NCI-H1930 (cell line): ENCODE measurements at regions not wholly inside any gene's neighbourhood (a gene's known extent, or its start where the extent isn't known, plus 50 kb on each side); places are given as distances from the start of the nearest gene placed in this dataset.
"Not testable (repeated sequence)": the region's sequence is repeated elsewhere in the genome, so short reads cannot be mapped to it uniquely, and the experiment has no call there.

Source experiments
- DNase-seq, 2 experiments: peaks; one replicate each; lab custom pipeline; 2025; lab: John Stamatoyannopoulos, UW

DNA sequence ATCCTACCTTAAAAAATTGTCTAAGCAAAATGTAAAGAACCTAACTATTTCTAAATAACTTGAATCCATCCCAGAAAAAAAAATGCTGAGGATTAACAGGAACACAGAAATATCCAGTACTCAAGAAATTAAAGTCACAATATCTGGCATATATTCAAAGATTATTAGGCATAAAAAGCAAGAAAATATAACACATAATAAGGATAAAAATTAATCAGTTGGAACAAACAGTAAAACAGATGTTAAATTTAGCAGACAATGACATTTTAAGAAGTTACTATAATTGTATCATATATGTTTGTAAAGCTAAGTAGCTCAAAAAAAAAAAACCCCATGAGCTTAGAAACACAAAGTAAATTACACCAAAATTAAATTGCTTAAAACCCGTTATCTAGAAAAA lies 427.4 kb upstream of the GYPC start:
- DNase-seq, result no peak

DNA sequence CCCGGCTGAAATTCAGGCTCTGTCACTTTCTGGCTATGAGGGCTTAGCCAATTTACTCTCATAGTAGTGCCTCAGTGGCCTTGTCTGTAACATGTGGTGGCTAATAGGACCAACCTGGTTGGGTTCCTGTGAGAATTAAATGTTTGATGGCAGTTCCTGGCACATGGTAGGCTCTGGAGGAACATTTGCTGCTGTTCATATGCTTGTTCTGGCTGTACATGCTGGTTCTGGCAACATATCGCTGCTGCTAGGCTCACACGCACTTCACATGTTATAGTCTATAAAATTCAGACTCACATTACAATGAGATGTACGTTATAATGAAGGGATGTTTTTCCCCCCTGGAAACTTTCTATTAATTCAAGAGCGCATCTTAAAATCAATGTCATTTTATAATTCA lies 417.7 kb upstream of the GYPC start:
- no peak for DNase-seq

DNA sequence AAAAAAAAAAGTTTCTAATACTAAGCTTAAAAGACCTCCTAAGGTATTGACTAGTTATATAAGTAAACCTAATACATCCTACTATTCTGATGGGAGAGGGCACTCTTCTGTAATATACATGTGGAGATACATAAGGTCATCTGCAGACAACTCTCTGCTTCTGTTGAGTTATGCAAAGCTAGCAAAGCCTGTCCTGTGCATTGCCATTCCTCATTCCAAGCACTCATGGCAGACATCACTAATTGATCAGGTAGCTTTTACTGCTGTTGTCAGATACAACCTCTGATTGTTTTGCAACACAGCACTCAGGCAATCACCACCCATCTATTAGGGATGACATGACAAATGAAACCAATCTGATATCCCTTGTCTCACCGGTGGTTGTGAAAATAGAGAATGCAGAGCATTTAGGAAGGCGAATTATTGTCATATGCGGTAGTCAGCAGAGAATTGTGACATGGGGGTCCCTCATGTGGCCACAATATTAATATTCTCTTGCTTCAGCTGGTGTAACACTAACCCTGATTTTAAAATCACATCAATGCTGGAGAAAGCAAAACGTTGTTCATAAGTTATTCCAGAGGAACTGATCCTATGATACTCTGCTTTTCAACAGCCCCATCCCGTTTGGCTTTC lies 416.5 kb upstream of the GYPC start:
- DNase-seq, result no peak

DNA sequence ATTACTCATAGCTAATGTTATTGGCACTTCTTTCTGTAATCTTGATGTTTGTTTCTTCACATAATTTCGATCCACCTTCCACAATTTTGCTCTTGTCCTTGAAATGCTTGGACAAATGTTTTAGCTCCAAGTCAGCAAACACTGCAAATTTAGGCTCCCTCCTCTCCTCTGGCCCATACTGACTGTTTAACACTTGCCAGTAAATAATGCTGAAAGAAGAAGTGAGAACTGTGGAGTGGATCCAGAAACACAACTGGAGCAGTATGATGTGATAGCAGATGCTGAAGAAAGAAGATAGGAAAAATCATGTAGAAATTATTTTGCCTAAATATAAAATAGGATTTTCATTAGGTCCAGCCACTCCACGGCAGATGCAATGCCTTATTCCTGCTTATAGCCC lies 415.0 kb upstream of the GYPC start:
- no peak for DNase-seq

DNA sequence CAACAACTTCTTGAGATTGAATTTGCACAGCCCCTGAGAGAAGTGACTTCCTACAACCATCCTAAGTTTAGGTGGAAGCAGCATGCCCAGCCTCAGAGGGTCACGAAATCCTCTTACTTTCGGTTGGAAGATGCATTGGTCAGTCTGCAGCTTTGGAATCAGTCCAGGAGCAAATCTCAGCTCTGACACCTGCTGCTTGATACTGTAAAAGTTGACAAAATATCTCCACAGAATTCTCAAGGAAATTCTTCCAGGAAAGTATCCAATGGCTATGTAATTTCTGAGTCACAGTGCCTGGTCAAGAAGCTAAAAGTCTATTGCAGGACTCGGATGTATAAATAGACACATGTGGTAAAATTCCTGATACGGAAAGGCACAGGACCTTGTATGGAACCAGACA lies 414.5 kb upstream of the GYPC start:
- no peak for DNase-seq

DNA sequence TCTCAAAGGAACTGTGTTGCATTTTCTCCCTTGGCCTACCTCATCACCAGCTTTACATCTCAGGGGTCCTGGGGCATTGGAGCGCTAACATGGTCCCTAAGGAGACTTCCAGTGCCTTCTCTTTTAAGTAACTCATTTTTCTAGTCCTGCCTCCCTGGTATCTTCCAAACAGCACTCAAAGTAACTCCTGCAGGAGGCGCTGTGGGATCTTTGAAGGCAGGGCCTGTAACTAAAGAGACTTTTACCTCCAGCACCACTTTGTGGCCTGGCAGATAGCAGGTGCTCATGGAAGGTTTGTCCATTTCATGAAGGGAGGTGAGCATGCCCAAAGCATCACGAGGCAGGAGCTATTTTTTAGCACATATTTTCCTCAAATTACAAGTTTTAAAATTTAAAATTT lies 411.0 kb upstream of the GYPC start:
- DNase-seq, result peak in 1 of 2 experiments; percentile 1

DNA sequence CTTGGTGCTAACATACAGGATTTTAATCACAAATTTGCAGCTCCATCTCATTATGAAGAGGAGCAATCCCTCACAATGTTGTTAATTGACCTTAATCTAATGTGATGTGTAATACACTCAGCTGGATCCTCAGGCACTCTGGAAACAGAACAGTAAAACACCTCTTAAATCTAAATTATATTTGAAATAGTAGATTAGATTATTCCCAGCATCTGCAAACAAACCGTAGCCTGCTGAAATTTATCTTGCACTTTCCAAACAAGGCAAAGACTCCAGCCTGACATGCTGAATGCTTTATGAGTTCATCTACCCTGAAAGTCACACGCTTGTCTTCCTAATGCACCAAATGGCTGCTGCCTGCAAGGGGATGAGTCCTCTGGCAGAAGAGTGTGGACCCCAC lies 402.3 kb upstream of the GYPC start:
- DNase-seq, result no peak

DNA sequence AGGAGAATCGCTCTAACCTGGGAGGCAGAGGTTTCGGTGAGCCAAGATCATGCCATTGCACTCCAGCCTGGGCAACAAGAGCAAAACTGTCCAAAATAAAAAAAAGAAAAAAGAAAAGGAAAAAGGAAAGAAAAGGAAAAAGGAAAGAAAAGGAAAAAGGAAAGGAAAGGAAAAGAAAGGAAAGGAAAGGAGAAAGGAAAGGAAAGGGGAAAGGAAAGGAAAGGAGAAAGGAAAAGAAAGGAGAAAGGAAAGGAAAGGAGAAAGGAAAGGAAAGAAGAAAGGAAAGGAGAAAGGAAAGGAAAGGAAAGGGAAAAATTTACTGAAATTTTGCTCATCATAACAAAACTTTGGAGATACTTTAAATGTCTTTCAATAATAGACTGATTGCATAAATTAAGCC lies 391.3 kb upstream of the GYPC start:
- no peak for DNase-seq

DNA sequence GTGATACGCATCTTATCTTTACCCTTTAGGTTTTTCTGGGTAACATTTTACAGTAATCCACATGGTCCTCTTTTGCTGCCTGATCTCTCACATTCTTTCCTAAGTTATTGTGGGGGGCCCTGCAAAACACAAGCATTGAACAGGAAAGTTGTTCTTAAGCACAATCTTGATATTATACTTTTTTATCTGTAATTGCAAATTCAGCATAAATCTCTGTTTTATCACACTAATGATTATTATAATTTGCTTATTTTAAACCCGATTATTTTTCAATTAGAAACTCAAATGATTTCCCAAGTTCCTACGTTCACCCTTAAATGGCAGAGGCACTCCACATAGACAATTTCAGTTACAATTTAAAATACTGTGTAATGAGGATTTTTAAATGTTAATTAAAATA lies 386.0 kb upstream of the GYPC start:
- no peak for DNase-seq

DNA sequence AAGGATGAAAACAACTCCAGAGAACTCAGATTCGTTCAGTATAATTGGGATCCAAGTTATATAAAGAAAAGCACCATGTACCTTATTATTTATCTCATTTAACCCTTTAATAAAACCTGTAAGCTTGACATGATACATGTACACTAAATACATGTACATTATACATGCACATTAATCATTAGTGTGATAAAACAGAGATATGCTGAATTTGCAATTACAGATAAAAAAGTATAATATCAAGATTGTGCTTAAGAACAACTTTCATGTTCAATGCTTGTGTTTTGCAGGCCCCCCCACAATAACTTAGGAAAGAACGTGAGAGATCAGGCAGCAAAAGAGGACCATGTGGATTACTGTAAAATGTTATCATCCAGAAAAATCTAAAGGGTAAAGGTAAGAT lies 385.4 kb upstream of the GYPC start:
- DNase-seq, result no peak

DNA sequence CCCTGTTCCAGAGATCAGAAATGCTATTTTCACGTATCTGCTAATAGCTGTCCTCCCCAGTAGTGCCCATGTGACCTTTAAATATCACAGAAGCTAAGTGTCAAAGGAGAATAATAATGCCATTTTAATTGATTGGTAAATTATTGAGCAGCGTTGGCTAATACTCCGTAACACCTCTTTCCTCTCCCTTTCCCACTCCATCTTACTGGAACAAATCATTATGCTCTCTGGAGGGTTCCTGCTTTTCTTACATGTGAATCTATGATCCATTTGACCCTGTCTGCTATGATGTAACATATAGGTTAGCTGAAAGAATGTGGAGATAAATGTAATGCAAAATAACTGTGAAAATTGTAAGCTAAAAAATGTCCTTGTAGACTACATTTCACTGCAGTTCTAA lies 383.6 kb upstream of the GYPC start:
- no peak for DNase-seq

DNA sequence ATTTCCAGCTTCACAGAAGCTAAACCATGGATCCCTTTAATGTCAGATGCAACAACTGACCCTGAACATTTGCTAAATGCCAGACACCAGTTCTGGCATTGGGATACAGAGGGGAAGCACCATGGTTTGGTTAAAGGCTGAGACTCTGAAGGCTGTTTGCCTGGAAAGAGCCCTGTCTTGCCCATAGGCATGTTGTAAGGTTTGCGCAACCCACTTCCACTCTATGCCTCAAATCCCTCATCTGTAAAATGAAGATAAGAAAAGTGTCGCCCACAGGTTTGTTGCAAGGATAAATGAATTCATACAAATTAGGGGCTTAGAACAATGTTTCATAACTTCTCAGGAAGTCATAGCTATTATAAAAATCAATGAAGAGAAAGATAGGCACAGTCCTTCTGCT lies 380.9 kb upstream of the GYPC start:
- no peak for DNase-seq

DNA sequence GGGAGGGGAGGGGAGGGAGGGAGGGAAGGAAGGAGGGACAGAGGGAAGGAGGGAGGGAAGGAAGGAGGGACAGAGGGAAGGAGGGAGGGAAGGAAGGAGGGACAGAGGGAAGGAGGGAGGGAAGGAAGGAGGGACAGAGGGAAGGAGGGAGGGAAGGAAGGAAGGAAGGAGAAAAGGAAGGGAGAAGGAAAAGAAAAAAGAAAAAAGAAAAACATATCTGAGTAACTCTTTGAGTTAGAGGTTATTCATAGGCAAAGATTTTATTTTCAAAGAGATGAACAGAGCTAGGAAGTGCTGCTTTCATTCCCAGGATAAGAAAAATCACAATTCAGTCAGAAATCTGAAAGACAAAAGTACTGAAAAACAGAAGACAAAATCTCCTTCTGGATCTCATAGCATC lies 379.7 kb upstream of the GYPC start:
- DNase-seq, result not testable (repeated sequence)

DNA sequence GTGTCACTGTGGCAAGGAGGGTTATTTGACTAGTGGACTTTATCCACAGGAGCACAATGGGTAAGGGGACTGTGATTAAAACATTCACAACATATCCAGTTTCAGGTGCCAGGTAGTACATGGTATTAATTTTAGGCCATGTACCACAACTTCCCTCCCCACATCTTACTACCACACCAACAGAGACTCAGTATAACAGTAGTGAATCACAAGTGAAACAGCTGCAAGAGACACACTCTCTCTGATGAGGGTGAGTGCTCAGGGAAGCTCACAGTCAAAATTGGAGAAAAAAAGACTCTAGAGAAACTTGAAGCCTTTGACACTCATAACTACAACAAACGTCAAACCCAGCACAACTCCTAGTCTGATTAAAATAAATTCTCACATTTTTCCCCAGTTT lies 367.6 kb upstream of the GYPC start:
- DNase-seq, result no peak

DNA sequence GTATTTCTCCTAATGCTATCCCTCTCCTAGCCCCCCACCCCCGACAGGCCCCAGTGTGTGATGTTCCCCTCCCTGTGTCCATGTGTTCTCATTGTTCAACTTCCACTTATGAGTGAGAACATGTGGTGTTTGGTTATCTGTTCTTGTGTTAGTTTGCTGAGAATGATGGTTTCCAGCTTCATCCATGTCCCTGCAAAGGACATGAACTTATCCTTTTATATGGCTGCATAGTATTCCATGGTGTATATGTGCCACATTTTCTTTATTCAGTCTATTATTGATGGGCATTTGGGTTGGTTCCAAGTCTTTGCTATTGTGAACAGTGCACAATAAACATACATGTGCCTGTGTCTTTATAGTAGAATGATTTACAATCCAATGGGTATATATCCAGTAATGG lies 362.0 kb upstream of the GYPC start:
- DNase-seq, result not testable (repeated sequence)

DNA sequence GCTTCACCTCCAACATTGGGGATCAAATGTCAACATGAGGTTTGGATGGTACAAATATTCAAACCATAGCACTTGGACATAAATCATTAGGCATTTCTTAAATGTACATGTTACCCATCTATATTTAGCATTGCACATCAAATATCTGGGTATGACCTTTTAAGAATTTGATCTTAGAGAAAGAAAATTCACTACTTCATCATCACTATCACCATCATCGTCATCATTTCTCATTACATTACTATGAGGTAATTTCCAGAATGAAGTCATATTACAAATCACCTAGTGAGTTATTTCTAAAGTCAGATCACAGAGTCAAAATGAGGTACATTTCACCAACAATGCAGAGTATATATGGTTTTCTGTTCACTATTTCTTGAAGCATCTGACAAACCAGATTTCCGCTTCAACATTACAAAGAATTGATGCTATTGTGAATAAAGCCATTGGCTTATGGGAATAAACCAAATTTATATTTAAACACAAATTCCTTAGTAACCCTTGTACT lies 356.4 kb upstream of the GYPC start:
- DNase-seq, result no peak

DNA sequence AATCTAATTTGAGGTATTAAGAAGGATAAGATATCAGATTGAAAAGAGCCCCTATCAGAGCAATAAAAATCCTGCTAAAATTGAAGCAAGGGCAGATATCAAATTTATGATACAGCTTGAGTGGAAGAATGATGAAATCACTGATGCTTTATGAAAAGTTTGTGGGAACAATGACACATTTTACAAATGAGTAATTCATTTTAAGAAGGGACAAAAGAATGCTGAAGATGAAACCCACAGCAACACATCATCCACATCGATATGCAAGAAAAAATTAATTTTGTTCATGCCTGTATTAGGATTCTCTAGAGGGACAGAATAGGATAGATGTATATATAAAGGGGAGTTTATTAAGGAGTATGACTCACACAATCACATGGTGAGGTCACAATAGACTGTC lies 355.6 kb upstream of the GYPC start:
- no peak for DNase-seq

DNA sequence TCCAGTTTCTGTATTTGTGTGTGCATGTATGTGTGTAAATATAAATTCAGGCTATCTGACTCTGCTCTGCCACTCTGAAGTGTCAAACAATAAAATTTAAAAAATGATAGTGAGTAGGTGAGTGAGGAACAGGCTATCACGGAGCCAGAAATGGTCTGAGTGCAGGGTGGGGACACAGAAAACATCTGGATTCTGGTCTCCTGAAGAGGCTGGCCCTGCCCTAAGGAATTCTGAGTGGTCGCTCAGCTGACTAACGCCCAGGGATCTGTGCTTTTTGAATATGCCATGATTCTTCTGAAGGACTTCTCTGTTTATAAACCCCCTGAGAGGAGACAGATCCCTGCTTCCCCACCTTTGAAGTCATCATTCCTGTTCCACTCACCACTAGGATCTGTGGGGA lies 353.9 kb upstream of the GYPC start:
- no peak for DNase-seq

DNA sequence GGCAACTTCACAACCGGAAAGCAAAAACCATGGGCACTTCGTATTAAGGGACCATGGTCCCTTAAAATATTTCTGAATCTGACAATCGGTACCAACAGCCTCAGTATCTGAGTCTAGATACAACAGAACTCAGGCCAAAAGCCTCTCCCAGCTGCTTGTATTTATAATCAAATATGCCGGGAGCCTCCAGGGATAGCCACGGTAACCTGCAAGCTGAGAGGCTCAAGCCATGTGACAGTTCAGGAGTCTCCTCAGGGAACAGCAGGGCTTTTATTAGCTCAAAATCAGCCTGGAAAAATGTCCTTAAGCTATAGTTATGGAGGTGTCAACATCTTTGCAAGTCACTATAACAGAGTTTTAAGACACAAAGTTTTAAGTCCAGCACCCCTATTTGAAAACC lies 352.8 kb upstream of the GYPC start:
- no peak for DNase-seq

DNA sequence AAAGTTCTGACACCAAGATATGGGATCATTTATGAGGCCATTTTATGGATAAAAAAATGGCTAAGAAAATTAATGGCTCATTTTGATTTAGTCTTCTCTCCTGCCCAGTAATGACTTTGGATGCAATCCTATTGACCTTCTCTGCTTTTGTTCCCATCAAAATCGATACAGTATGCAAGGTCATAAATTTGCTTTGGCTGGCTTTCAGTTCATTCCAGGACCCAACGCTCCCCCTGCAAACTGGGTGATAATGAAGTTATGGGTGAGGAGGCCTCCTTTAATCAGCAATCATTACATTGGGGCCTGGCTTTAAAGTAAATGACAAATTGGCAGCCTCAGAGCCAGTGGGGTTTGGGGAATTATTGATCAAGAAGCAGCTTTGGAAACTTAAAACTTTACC lies 351.8 kb upstream of the GYPC start:
- no peak for DNase-seq

DNA sequence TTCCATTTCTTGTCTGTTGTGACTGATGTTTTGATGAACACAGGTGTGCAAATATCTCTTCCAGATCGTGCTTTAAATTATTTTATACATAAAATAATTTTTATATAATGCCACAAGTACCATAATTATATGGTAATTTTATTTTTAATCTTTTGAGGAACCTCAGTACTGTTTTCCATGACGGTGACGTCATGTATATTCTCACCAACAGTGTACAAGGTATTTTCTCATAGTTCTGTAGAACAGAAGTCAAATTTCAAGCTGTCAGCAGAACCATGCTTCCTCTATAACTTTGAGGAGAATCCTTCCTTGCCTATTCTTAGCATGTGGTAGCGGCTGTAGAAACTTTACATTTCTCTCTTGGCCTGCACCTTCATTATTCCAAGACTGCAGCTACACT lies 349.4 kb upstream of the GYPC start:
- DNase-seq, result no peak

DNA sequence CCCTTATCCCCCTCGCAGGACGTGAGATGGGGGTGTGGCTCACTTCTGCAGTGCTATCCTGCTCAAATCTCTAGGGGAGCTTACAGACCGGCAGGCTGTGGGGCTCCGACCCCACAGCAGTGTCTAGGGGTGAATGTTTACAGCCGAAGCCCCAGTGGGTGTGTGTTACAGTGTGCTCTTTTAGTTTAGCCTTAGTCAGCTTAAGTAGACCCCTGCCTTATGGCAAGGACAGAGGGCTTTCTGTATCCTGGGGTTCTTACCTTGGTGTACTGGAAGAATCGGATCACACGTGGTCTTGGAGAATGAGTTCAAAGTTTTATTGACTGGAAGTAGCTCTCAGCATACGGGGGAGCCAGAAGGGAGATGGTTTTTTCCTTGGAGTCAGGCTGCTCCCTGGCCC lies 348.2 kb upstream of the GYPC start:
- no peak for DNase-seq

DNA sequence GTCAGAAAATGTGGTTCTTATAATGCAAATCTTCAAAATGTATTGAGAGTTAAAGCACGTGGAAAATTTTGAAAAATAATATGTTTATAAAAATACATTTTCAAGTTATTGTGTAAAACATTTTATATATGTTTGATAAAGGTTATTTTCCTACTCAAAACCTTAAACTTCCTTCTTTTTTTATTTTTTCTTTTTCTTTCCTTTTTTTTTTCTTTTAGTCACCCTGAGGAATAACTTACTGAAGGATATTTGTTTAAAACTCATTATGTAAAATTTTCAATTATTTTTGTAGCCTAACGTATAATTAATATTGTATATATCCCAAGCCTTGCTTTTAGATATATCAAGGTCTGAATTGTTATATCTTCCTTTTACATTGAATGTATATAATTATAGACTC lies 346.8 kb upstream of the GYPC start:
- no peak for DNase-seq

DNA sequence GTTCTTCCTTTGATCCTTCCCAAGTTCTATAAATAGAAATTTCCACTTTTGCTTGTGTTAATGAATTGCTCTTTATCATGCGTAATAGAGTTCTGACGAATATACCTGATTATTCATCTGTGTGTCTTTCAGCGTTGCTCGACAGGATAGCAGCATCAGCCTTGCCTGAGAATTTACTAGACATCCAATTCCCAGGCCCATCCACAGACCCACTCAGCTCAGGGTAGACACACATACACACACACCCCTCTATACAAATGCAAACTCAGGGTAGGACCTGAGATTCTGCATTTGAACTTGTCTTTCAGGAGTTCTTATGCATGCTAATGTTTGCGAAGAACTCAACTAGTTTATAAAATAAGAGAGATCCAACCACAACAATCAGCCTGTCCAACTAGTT lies 343.4 kb upstream of the GYPC start:
- DNase-seq, result no peak

DNA sequence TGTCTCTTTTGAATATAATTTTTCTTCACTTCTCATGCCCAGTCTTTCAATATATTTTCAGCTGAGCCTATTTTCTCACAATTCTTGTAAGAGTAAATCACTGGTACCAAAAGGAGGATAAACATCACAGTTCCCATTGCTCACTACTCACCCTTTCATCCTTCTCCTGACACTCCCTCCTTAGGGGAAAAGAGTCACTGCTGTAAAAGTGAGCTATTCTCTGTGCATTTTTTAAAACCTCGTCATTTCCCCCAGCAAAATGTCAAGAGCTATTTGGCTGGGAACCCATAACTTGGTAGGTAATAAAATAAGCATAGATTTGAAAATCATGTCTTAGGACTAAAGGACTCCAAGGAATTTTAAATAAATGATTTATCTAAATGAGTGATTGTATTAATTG lies 340.1 kb upstream of the GYPC start:
- no peak for DNase-seq
